H9 (cell line): ENCODE measurements at regions not wholly inside any gene's neighbourhood (a gene's known extent, or its start where the extent isn't known, plus 50 kb on each side); places are given as distances from the start of the nearest gene placed in this dataset.

Experiments used
- DNase-seq: peaks from one replicate; pipeline ENCODE4 v3.0.0-alpha.2; 2017
- H2AFZ ChIP-seq: one replicate; pipeline ENCODE4 v1.6.1; 2013; ENCODE audit warnings: mild to moderate bottlenecking, low read length, control low read depth, moderate library complexity
- H2AK5ac ChIP-seq: 2 replicates; pipeline ENCODE4 v1.6.1; 2013; ENCODE audit warnings: low read length, control low read depth, mixed read lengths; ENCODE audit not compliant: insufficient read length
- H2BK120ac ChIP-seq: one replicate; pipeline ENCODE4 v1.6.1; 2013; ENCODE audit warnings: low read depth, mild to moderate bottlenecking, low read length, control low read depth, inconsistent platforms; ENCODE audit not compliant: poor library complexity, severe bottlenecking
- H2BK12ac ChIP-seq: 2 replicates; pipeline ENCODE4 v1.6.1; 2013; ENCODE audit warnings: low read length, control low read depth, mixed read lengths, low read depth; ENCODE audit not compliant: insufficient read length
- H2BK15ac ChIP-seq: 2 replicates; pipeline ENCODE4 v1.6.1; 2013; ENCODE audit warnings: low read depth, low read length, control low read depth
- H2BK20ac ChIP-seq: one replicate; pipeline ENCODE4 v1.6.1; 2013; ENCODE audit warnings: low read depth, mild to moderate bottlenecking, low read length, control low read depth, inconsistent platforms; ENCODE audit not compliant: poor library complexity, severe bottlenecking
- H2BK5ac ChIP-seq: 2 replicates; pipeline ENCODE4 v1.6.1; 2013; ENCODE audit warnings: low read length, control low read depth, mixed read lengths; ENCODE audit not compliant: insufficient read length
- H3K14ac ChIP-seq: 2 replicates; pipeline ENCODE4 v1.6.1; 2013; ENCODE audit warnings: low read length, control low read depth; ENCODE audit not compliant: insufficient read depth
- H3K18ac ChIP-seq: 2 replicates; pipeline ENCODE4 v1.6.1; 2013; ENCODE audit warnings: low read depth, mild to moderate bottlenecking, mixed read lengths, low read length, control low read depth; ENCODE audit not compliant: insufficient read length
- H3K23ac ChIP-seq: 2 replicates; pipeline ENCODE4 v1.6.1; 2013; ENCODE audit warnings: low read length, control low read depth, mixed read lengths, low read depth; ENCODE audit not compliant: insufficient read length
- H3K23me2 ChIP-seq: 2 replicates; pipeline ENCODE4 v1.6.1; 2013; ENCODE audit warnings: low read depth, mild to moderate bottlenecking, mixed read lengths, low read length, control low read depth; ENCODE audit not compliant: insufficient read length, poor library complexity, severe bottlenecking
- H3K27ac ChIP-seq: 2 replicates; pipeline ENCODE4 v1.5.1; 2013; ENCODE audit warnings: low read length, control low read depth, mixed read lengths, low read depth; ENCODE audit not compliant: insufficient read length
- H3K27me3 ChIP-seq: 2 replicates; pipeline ENCODE4 v1.6.1; 2013; ENCODE audit warnings: low read length, control low read depth, inconsistent platforms; ENCODE audit not compliant: insufficient read depth
- H3K4ac ChIP-seq: 2 replicates; pipeline ENCODE4 v1.6.1; 2013; ENCODE audit warnings: low read depth, mild to moderate bottlenecking, control low read depth, inconsistent platforms, low read length, moderate library complexity
- H3K4me1 ChIP-seq: 2 replicates; pipeline ENCODE4 v1.6.1; 2013; ENCODE audit warnings: low read length, control low read depth, inconsistent platforms; ENCODE audit not compliant: insufficient read depth
- H3K4me2 ChIP-seq: 2 replicates; pipeline ENCODE4 v1.6.1; 2013; ENCODE audit warnings: low read length, control low read depth, mixed read lengths; ENCODE audit not compliant: insufficient read length, insufficient read depth
- H3K56ac ChIP-seq: 2 replicates; pipeline ENCODE4 v1.6.1; 2013; ENCODE audit warnings: low read depth, mild to moderate bottlenecking, mixed read lengths, low read length, control low read depth; ENCODE audit not compliant: insufficient read length
- H3K79me1 ChIP-seq: 2 replicates; pipeline ENCODE4 v1.6.1; 2013; ENCODE audit warnings: low read depth, mild to moderate bottlenecking, moderate library complexity, low read length, control low read depth, inconsistent platforms; ENCODE audit not compliant: insufficient read depth, poor library complexity, severe bottlenecking
- H3K79me2 ChIP-seq: 2 replicates; pipeline ENCODE4 v1.6.1; 2013; ENCODE audit warnings: low read length, control low read depth, inconsistent platforms; ENCODE audit not compliant: insufficient read depth
- H3K9ac ChIP-seq: 2 replicates; pipeline ENCODE4 v1.6.1; 2013; ENCODE audit warnings: low read length, control low read depth, mixed read lengths; ENCODE audit not compliant: insufficient read length; ENCODE audit errors: extremely low read depth
- H3K9me3 ChIP-seq: one replicate; pipeline ENCODE4 v1.6.1; 2013; ENCODE audit warnings: low read depth, low read length, inconsistent platforms; ENCODE audit not compliant: control insufficient read depth
- H3T11ph ChIP-seq: one replicate; pipeline ENCODE4 v1.6.1; 2013; ENCODE audit warnings: mild to moderate bottlenecking, low read length, control low read depth, inconsistent platforms
- H4K20me1 ChIP-seq: one replicate; pipeline ENCODE4 v1.6.1; 2013; ENCODE audit not compliant: control insufficient read depth, insufficient read length, insufficient read depth
- H4K5ac ChIP-seq: 2 replicates; pipeline ENCODE4 v1.6.1; 2013; ENCODE audit warnings: low read depth, mild to moderate bottlenecking, mixed read lengths, low read length, control low read depth; ENCODE audit not compliant: insufficient read length
- H4K8ac ChIP-seq: replicated peaks from 2 replicates; pipeline ENCODE4 v1.6.1; 2013; ENCODE audit warnings: low read length, control low read depth, mixed read lengths, low read depth; ENCODE audit not compliant: insufficient read length
- H4K91ac ChIP-seq: 2 replicates; pipeline ENCODE4 v1.6.1; 2013; ENCODE audit warnings: low read depth, mild to moderate bottlenecking, moderate library complexity, mixed read lengths, low read length, control low read depth; ENCODE audit not compliant: insufficient read length
- H3K27ac Mint-ChIP-seq, 3 experiments: 2 replicates in 2 of 3; 3 replicates in 1 of 3; pipeline ENCODE4 v1.8.0; 2020 to 2021; ENCODE audit warnings: mixed read lengths in 3 of 3, mild to moderate bottlenecking in 1 of 3, moderate library complexity in 1 of 3
- H3K27me3 Mint-ChIP-seq: 2 replicates; pipeline ENCODE4 v1.8.0; 2021; ENCODE audit warnings: low read depth, mild to moderate bottlenecking, moderate library complexity, mixed read lengths
- H3K36me3 Mint-ChIP-seq, 3 experiments: 2 replicates in 2 of 3; 3 replicates in 1 of 3; pipeline ENCODE4 v1.8.0; 2020 to 2021; ENCODE audit warnings: low read depth in 3 of 3, mixed read lengths in 3 of 3; ENCODE audit not compliant: insufficient read depth in 1 of 3
- H3K4me1 Mint-ChIP-seq, 2 experiments: 2 replicates each; pipeline ENCODE4 v1.8.0; 2020; ENCODE audit warnings: mixed read lengths in 2 of 2
- H3K4me3 Mint-ChIP-seq, 2 experiments: 2 replicates in 1 of 2; 3 replicates in 1 of 2; pipeline ENCODE4 v1.8.0; 2020 to 2021; ENCODE audit warnings: mild to moderate bottlenecking in 2 of 2, mixed read lengths in 2 of 2, moderate library complexity in 1 of 2
- H3K9me3 Mint-ChIP-seq, 2 experiments: 2 replicates in 1 of 2; 3 replicates in 1 of 2; pipeline ENCODE4 v1.8.0; 2020; ENCODE audit warnings: mild to moderate bottlenecking in 2 of 2, mixed read lengths in 2 of 2, moderate library complexity in 1 of 2
- CTCF ChIP-seq: fragments of 200-600 bp; sonication (generic); conservative IDR thresholded peaks from 3 replicates; pipeline ENCODE4 v1.8.0; 2021; ENCODE audit warnings: antibody characterized with exemption, mild to moderate bottlenecking
- WGBS: extraction: QIAGEN DNeasy Blood & Tissue Kit; methylation state at CpG from one replicate; pipeline ENCODE4 v1.1.7; 2013; ENCODE audit warnings: missing lambda C conversion rate, low lambda C conversion rate, mixed read lengths; ENCODE audit not compliant: insufficient read length; ENCODE audit errors: extremely low coverage; 5-methylcytosine and 5-hydroxymethylcytosine counted together

- peaks cover 4 to 10% of the 10 kb centered on the region in 2 experiments; a peak in 2 of 4 replicates for H3K4me1 Mint-ChIP-seq
- H2BK15ac ChIP-seq, result no peak overlapping the region
- H2AK5ac ChIP-seq, result no peak overlapping the region
- WGBS, result no CpG with 5 or more reads among the region's 32 CpGs
- H2BK12ac ChIP-seq, result no peak overlapping the region
- H2BK120ac ChIP-seq, result no peak overlapping the region
- H4K5ac ChIP-seq, result no peak overlapping the region
- H3K27me3 ChIP-seq, result no peaks in the 10 kb centered on the region
- no peak overlapping the region for H2BK20ac ChIP-seq
- H3K9me3 Mint-ChIP-seq, result peaks cover 14 to 23% of the 10 kb centered on the region in 2 experiments
- no peaks in the 10 kb centered on the region for H4K20me1 ChIP-seq
- no peak overlapping the region; the same call in 1 of the 2 replicates for H3K14ac ChIP-seq
- no peak overlapping the region for H3K27ac ChIP-seq
- no peak overlapping the region for H3K4ac ChIP-seq
- H3K56ac ChIP-seq, result no peak overlapping the region
- H3K4me3 Mint-ChIP-seq, result no peak overlapping the region
- no peaks in the 10 kb centered on the region for H3K9me3 ChIP-seq
- no peaks in the 10 kb centered on the region for H3K4me1 ChIP-seq
- no peak overlapping the region for H3K18ac ChIP-seq
- H4K91ac ChIP-seq, result no peak overlapping the region
- H3K4me2 ChIP-seq, result no peak overlapping the region
- no peak overlapping the region for H3T11ph ChIP-seq
- DNase-seq, result no peak
- H3K23me2 ChIP-seq, result no peaks in the 10 kb centered on the region
- H3K27ac Mint-ChIP-seq, result no peak overlapping the region
- no peak overlapping the region for H3K9ac ChIP-seq
- no peak overlapping the region for H2AFZ ChIP-seq
- TF ChIP-seq CTCF, result no peak
- no peak overlapping the region for H4K8ac ChIP-seq
- H3K23ac ChIP-seq, result no peak overlapping the region
- H3K36me3 Mint-ChIP-seq, result peaks cover 2 to 15% (median 4%) of the 10 kb centered on the region in 3 experiments; a peak in 4 of 7 replicates
- H2BK5ac ChIP-seq, result no peak overlapping the region
- H3K79me2 ChIP-seq, result no peaks in the 10 kb centered on the region
- H3K79me1 ChIP-seq, result no peaks in the 10 kb centered on the region
- peaks cover 7% of the 10 kb centered on the region for H3K27me3 Mint-ChIP-seq
These were observed 107.8 kb downstream of the SIK1 start for GRCh38 chr21:43318841-43319781.
